NT2/D1 (cell line): ENCODE measurements at regions not wholly inside any gene's neighbourhood (a gene's known extent, or its start where the extent isn't known, plus 50 kb on each side); places are given as distances from the start of the nearest gene placed in this dataset.

ENCODE experiments used
- YY1 ChIP-seq: IDR thresholded peaks from 2 replicates; pipeline ENCODE4 v1.6.1; 2011; ENCODE audit not compliant: insufficient read length, insufficient read depth
- ZNF274 ChIP-seq: IDR thresholded peaks from 2 replicates; pipeline ENCODE4 v1.6.1; 2011; ENCODE audit warnings: mild to moderate bottlenecking, low read depth, low read length

DNA sequence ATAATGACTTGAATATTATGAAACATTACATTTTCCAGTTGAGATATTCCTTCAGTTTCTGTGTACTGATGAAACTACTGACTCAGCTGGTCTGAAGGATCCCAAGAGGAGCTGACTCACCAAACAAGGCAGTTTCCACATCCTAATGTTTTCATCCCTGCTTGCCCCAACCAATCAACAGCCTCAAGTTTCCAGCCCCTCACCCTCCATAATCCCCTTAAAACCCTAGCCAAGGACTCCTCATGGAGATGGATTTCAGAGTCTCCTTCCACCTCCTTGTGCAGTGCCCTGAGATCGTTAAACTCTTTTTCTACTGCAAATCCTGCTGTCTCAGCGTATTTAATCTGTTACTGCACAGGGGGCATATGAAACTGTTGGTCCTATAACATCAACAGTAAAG is 83.1 kb upstream of the HAO2 start:
- TF ChIP-seq ZNF274 (no peak), YY1 (no peak)
